Hepatocyte (in vitro differentiated cells): ENCODE measurements at regions not wholly inside any gene's neighbourhood (a gene's known extent, or its start where the extent isn't known, plus 50 kb on each side); places are given as distances from the start of the nearest gene placed in this dataset.

Experiments used
- EZH2 ChIP-seq: fragments of 200-600 bp; sonication (generic); IDR thresholded peaks from 2 replicates; pipeline ENCODE4 v1.6.1; 2016; ENCODE audit warnings: antibody characterized with exemption, mild to moderate bottlenecking, borderline replicate concordance
- EZH2phosphoT487 ChIP-seq: fragments of 200-600 bp; sonication (generic); IDR thresholded peaks from one replicate; pipeline ENCODE4 v1.6.1; 2018; ENCODE audit warnings: antibody characterized with exemption, mild to moderate bottlenecking, low read depth, moderate library complexity; ENCODE audit not compliant: unreplicated experiment, severe bottlenecking
- TF ChIP-seq, protein P1 (sequence below): fragments of 200-600 bp; sonication (generic); IDR thresholded peaks from 2 replicates; pipeline ENCODE4 v1.5.1; 2016; ENCODE audit warnings: antibody characterized with exemption, mild to moderate bottlenecking; ENCODE audit not compliant: poor library complexity

DNA sequence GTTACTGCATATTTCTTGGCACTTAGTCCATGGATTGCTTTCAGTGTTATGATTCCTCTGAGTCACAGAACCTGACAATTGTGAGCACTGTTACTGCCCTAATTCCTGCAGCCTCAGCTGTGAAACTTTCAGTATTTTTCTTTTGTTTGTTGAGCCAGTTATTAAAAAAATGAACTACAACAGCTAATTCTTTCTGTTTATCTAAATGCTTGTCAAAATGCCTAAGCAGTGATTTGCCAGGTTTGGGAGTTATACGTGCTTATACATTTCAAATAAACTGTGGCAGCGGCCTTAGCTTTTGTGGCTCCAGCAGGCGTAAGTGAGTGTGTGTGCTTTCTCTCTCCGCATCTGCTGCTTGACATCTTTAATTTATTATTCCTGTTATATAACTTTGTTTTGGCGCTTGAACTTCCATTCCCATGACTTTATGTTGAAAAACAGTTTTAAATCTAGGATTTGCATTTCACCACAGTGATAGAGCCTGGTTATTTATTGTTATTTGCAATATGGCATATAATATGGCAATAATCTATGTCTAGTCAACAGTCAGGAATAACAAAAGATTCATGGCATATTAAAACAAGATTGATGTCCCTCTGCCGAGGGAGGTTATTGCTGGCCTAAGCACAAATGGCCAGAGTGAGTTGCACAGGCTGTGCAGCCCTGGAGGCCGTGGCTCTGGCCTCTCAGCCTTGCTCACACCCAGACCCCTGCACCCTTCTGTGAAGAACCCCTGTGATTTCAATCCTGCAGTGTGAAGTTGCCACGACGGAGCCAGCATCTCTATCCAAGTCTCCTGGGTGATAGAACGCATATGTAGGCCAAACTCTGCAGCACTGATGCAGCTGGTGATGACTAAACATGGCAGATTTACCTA lies 303.4 kb downstream of the THBS2 start:
- no peak for TF ChIP-seq EZH2phosphoT487
- TF ChIP-seq, protein P1, sequence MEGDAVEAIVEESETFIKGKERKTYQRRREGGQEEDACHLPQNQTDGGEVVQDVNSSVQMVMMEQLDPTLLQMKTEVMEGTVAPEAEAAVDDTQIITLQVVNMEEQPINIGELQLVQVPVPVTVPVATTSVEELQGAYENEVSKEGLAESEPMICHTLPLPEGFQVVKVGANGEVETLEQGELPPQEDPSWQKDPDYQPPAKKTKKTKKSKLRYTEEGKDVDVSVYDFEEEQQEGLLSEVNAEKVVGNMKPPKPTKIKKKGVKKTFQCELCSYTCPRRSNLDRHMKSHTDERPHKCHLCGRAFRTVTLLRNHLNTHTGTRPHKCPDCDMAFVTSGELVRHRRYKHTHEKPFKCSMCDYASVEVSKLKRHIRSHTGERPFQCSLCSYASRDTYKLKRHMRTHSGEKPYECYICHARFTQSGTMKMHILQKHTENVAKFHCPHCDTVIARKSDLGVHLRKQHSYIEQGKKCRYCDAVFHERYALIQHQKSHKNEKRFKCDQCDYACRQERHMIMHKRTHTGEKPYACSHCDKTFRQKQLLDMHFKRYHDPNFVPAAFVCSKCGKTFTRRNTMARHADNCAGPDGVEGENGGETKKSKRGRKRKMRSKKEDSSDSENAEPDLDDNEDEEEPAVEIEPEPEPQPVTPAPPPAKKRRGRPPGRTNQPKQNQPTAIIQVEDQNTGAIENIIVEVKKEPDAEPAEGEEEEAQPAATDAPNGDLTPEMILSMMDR = no peak
- TF ChIP-seq EZH2 = no peak
